ENCODE measurements at regions not wholly inside any gene's neighbourhood (a gene's known extent, or its start where the extent isn't known, plus 50 kb on each side); places are given as distances from the start of the nearest gene placed in this dataset.

DNA sequence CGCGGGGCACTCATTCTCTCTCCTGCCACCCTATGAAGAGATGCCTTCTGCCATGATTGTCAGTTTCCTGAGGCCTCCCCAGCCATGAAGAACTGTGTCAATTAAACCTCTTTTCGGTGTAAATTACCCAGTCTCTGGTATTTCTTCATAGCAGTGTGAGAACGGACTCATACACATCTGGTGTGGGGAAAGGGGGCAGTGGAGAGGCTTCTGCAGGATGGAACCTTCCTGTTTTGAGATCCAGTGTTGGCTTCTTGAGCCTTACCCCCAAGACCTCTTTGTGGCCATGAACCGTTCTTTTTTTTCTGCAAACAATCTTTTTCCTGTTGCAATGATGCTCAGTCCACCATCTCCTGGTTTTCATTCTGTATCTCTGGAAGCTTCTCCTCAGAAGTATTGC, 248.4 kb downstream of the PRDM2 start:
- Histone ChIP-seq H3K36me3 (ENCODE audit: control insufficient read depth, insufficient read depth, low read length) (no peaks in the 10 kb centered on the region), H3K9ac (ENCODE audit: low read depth, low read length) (no peak overlapping the region), H3K4me1 (ENCODE audit: control insufficient read depth, insufficient read depth, low read length) (no peaks in the 10 kb centered on the region), H3K9me3 (ENCODE audit: control insufficient read depth, insufficient read depth, low read length) (no peaks in the 10 kb centered on the region), H3K27me3 (ENCODE audit: control insufficient read depth, insufficient read depth, low read length) (no peaks in the 10 kb centered on the region), H3K4me3 (ENCODE audit: low read depth, low read length) (no peak overlapping the region), H3K27ac (ENCODE audit: low read depth, low read length) (no peak overlapping the region)

DNA sequence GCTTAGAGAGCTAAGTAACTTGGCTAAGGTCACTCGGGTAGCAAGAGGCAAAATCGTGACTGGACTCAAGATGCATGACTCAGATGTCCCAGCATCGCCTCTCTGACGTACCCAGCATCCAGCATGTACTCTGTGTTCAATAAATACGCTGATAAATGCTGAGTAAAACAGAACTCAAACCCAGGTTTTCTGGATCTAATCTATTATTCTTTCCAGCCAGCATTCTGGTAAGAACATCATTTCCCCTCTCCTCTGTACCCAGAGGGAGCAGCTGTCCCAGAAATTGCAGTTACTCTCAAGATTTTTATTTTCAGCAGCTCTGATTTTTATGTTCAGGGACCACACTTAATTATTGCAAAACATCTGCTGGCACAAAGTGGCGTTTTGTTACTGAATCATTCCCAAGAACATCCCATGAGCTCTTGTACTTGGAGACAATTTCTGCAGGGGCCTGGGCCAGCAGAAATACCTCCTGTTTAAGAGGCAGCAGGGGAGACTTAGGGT, 249.0 kb downstream of the PRDM2 start:
- H3K27ac ChIP-seq (ENCODE audit: low read depth, low read length): no peak overlapping the region
- no peaks in the 10 kb centered on the region for H3K36me3 ChIP-seq (ENCODE audit: control insufficient read depth, insufficient read depth, low read length)
- no peaks in the 10 kb centered on the region for H3K9me3 ChIP-seq (ENCODE audit: control insufficient read depth, insufficient read depth, low read length)
- no peaks in the 10 kb centered on the region for H3K27me3 ChIP-seq (ENCODE audit: control insufficient read depth, insufficient read depth, low read length)
- no peak overlapping the region for H3K4me3 ChIP-seq (ENCODE audit: low read depth, low read length)
- H3K4me1 ChIP-seq (ENCODE audit: control insufficient read depth, insufficient read depth, low read length): no peaks in the 10 kb centered on the region
- H3K9ac ChIP-seq (ENCODE audit: low read depth, low read length): no peak overlapping the region

DNA sequence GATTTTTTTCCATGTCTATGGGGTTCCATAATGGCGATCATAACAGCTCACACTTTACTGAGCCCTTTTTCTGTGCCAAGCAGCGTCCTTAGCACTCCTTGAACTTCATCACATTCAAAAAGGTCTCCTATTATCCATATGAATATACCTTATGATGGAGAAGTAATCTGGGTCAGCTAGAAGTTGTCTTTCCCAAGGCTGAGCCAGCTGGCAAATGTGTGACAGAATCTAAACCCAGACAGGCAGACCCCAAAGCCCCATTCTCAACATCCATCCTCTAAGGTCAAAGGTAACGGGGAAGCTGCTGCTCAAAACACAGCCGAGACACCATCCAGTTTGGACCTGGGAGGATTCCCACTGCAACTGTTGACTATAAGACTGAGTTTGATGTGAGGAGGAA, 249.6 kb downstream of the PRDM2 start:
- Histone ChIP-seq H3K27ac (ENCODE audit: low read depth, low read length) (no peak overlapping the region), H3K27me3 (ENCODE audit: control insufficient read depth, insufficient read depth, low read length) (no peaks in the 10 kb centered on the region), H3K9ac (ENCODE audit: low read depth, low read length) (no peak overlapping the region), H3K4me1 (ENCODE audit: control insufficient read depth, insufficient read depth, low read length) (no peaks in the 10 kb centered on the region), H3K9me3 (ENCODE audit: control insufficient read depth, insufficient read depth, low read length) (no peaks in the 10 kb centered on the region), H3K4me3 (ENCODE audit: low read depth, low read length) (no peak overlapping the region), H3K36me3 (ENCODE audit: control insufficient read depth, insufficient read depth, low read length) (no peaks in the 10 kb centered on the region)

DNA sequence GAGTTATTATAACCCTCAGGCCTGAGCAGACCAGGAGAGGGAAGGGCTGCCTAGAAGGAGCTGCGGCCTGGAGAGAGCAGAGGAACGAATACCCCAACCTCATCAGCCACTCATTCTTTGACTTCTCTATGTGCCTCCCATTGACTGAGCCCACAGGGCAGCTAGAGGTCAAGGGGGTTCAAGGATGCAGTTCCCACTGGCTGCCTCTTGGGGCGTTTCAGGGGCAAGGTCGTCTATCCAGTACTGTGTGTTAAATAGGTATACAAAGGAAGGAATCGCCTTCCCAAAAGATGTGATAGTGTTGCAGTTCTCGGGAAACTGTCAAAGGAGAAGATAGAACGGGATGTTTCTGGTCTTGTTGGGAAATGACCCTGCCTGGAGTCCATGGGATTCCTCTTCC, 250.6 kb downstream of the PRDM2 start:
- H3K4me3 ChIP-seq (ENCODE audit: low read depth, low read length): no peak overlapping the region
- H3K27me3 ChIP-seq (ENCODE audit: control insufficient read depth, insufficient read depth, low read length): no peaks in the 10 kb centered on the region
- H3K4me1 ChIP-seq (ENCODE audit: control insufficient read depth, insufficient read depth, low read length): no peaks in the 10 kb centered on the region
- H3K9me3 ChIP-seq (ENCODE audit: control insufficient read depth, insufficient read depth, low read length): no peaks in the 10 kb centered on the region
- H3K27ac ChIP-seq (ENCODE audit: low read depth, low read length): no peak overlapping the region
- H3K9ac ChIP-seq (ENCODE audit: low read depth, low read length): no peak overlapping the region
- no peaks in the 10 kb centered on the region for H3K36me3 ChIP-seq (ENCODE audit: control insufficient read depth, insufficient read depth, low read length)

DNA sequence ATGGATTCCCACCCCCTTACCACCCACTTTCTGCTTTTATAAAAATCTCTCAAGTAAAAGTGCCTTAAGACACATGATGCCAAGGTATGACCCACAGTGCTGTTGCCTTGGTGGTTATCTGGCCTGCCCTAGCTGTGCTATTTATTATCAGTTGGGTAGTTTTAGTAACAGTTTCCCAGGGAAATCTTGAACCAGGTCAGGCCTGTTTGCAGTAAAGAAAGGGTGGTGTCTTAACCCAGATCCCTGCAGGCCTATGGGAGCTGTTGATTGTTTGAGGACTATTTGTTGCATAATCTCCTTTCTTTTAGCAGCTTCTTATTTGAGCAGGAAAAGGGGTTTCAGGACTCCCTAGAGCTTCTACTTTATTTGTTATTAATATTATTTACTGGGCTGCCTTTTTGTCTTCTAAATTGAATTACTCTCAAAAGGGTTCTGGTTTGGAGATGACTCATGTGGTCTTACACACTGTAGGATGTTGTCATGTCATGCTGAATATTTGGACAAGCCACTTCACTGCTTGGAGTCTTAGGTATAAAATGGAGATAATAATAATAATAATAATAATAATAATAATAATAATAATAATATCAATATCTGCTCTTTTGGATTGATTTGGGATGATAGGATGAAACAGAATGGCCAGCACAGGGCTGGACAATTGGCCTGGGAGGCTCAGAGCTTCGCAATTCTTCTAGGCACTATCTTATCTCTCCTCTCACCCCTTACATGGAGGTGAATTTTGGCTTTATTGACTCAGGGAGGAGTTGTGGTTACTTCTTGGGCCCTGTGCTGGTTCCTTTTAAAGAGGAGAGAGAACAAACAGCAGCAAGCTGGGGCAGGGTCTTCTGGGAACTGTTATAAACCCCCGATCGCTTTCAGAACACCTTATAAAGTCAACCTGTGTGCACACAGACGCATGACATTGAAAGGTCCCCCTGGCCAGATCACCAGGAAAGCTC, 252.1 kb downstream of the PRDM2 start:
- Histone ChIP-seq H3K36me3 (ENCODE audit: control insufficient read depth, insufficient read depth, low read length) (no peaks in the 10 kb centered on the region), H3K9ac (ENCODE audit: low read depth, low read length) (no peak overlapping the region), H3K27me3 (ENCODE audit: control insufficient read depth, insufficient read depth, low read length) (no peaks in the 10 kb centered on the region), H3K4me1 (ENCODE audit: control insufficient read depth, insufficient read depth, low read length) (no peaks in the 10 kb centered on the region), H3K4me3 (ENCODE audit: low read depth, low read length) (no peak overlapping the region), H3K27ac (ENCODE audit: low read depth, low read length) (no peak overlapping the region), H3K9me3 (ENCODE audit: control insufficient read depth, insufficient read depth, low read length) (no peaks in the 10 kb centered on the region)

DNA sequence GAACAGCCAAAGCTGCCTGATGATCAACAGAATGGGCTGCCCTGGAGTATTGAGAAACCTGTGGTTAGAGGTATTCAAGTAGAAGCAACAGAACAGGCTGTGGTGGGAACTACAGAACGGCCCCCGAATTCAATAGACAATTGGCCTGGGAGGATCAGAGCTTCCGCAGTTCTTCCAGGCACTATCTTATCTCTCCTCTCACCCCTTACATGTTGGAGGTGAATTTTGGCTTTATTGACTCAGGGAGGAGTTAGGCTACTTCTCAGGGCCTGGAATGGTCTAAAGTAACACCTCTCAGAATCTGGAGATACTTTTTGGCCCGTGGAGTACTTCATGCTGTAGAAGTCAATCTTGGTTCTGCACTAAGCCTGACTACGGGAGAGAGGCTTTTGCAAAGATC, 253.0 kb downstream of the PRDM2 start:
- H3K4me3 ChIP-seq (ENCODE audit: low read depth, low read length): no peak overlapping the region
- no peak overlapping the region for H3K27ac ChIP-seq (ENCODE audit: low read depth, low read length)
- H3K36me3 ChIP-seq (ENCODE audit: control insufficient read depth, insufficient read depth, low read length): no peaks in the 10 kb centered on the region
- H3K4me1 ChIP-seq (ENCODE audit: control insufficient read depth, insufficient read depth, low read length): no peaks in the 10 kb centered on the region
- no peak overlapping the region for H3K9ac ChIP-seq (ENCODE audit: low read depth, low read length)
- H3K27me3 ChIP-seq (ENCODE audit: control insufficient read depth, insufficient read depth, low read length): no peaks in the 10 kb centered on the region
- H3K9me3 ChIP-seq (ENCODE audit: control insufficient read depth, insufficient read depth, low read length): no peaks in the 10 kb centered on the region

DNA sequence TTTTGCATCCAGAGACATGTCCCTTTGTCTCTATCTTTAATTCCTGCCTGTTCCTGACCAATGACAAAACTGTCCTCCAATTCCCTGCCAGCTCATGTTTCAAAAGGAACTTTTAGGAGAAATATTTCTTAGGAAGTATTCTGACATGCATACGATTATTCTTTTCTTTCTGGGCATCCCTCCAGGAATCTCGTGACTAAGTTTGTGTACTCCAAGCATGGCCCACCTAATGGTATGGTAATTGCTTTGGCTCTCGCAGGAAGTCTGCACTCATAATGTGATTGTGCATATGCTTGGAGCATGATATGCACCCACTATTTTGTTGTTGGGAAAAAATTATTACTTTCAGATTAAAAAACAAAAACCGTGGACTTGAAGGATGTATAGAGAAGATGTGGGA, 256.4 kb downstream of the PRDM2 start:
- Histone ChIP-seq H3K4me3 (ENCODE audit: low read depth, low read length) (no peak overlapping the region), H3K27me3 (ENCODE audit: control insufficient read depth, insufficient read depth, low read length) (0 out of 2 replicates have a peak, but pooled peaks cover 2% of the 10 kb centered on the region), H3K4me1 (ENCODE audit: control insufficient read depth, insufficient read depth, low read length) (no peaks in the 10 kb centered on the region), H3K9ac (ENCODE audit: low read depth, low read length) (no peak overlapping the region), H3K9me3 (ENCODE audit: control insufficient read depth, insufficient read depth, low read length) (no peaks in the 10 kb centered on the region), H3K36me3 (ENCODE audit: control insufficient read depth, insufficient read depth, low read length) (no peaks in the 10 kb centered on the region), H3K27ac (ENCODE audit: low read depth, low read length) (no peak overlapping the region)

DNA sequence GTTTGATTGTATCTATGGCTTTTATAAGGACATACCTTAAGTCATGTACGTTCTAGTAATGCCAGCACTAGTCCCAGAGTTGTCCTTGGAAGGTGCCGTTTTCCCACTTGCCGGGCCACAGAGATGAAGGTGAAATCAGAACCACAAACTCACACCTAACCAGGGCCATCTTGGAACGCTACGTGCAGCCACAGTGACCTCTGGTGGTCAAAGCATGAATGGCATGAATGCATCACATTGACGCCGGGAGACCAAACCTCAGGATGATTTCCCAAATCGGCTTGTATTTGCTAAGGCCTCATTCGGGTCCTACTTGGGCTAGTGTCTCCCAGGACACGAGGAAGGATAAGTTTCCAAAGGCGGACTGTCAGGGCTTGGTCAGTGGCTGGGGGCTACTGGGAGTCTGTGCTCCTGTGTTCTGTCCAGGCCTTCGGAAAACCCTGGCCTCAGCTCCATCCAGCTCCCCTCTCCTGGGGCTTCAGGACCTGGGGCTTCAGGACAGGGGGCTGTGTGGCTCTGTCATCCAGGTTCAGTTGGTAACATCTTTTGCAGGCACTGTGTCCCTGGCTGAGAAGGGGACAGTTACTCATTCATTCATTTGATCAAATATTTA, 260.5 kb downstream of the PRDM2 start:
- Histone ChIP-seq H3K9ac (ENCODE audit: low read depth, low read length) (no peak overlapping the region), H3K9me3 (ENCODE audit: control insufficient read depth, insufficient read depth, low read length) (no peaks in the 10 kb centered on the region), H3K36me3 (ENCODE audit: control insufficient read depth, insufficient read depth, low read length) (no peaks in the 10 kb centered on the region), H3K4me3 (ENCODE audit: low read depth, low read length) (no peak overlapping the region), H3K4me1 (ENCODE audit: control insufficient read depth, insufficient read depth, low read length) (no peaks in the 10 kb centered on the region), H3K27me3 (ENCODE audit: control insufficient read depth, insufficient read depth, low read length) (0 out of 2 replicates have a peak, but pooled peaks cover 2% of the 10 kb centered on the region), H3K27ac (ENCODE audit: low read depth, low read length) (no peak overlapping the region)

DNA sequence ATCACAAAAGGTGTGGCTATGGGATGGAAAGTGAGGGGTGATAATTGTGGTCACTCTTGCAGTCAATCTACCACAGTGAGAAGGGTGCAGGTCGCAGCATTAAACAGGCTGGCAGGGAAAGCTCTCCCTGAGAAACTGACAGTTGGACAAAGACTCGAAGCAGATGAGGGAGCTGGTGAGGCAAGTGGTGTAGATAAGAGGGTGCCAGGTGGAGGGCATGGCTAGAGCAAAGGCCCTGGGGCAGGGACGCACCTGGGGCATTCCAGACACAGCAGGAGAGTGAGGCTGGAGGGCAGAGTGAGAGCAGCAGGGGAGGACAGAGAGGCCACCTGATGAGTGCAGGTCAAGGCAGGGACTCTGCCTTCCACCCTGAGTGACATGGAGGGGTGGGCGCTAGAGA, 264.8 kb downstream of the PRDM2 start:
- Histone ChIP-seq H3K4me3 (ENCODE audit: low read depth, low read length) (no peak overlapping the region), H3K4me1 (ENCODE audit: control insufficient read depth, insufficient read depth, low read length) (no peaks in the 10 kb centered on the region), H3K9me3 (ENCODE audit: control insufficient read depth, insufficient read depth, low read length) (no peaks in the 10 kb centered on the region), H3K36me3 (ENCODE audit: control insufficient read depth, insufficient read depth, low read length) (no peaks in the 10 kb centered on the region), H3K27ac (ENCODE audit: low read depth, low read length) (no peak overlapping the region), H3K9ac (ENCODE audit: low read depth, low read length) (no peak overlapping the region), H3K27me3 (ENCODE audit: control insufficient read depth, insufficient read depth, low read length) (0 out of 2 replicates have a peak, but pooled peaks cover 2% of the 10 kb centered on the region)

DNA sequence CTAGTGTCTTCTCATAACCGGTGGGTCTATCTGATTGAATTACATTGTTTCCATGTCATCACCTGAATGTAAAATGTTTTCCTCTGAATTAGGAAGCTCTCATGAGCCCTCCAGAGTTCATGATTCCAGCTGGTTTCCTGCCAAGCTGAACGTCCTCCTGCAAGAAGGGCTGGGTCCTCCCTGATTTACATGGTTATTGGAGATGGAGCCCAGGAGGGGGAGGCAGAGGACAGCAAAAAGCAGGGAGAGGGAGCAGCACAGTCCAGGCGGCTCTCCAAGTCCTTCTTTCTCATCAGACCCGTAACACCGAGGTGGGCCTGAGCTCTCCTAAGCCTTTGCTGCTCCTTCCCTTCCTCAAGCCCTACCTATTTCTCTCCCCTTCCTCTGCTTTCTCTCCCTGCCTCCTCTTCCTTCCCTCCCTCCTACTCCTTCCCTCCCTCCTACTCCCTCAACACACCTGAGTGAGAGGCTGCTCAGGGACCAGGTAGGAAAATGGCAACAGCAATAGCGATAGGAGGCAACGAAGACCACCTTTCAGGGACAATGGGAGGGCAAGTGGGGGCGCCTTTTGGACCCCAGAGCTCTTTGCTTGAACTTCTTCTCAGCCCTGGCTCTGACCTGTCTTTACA, 265.9 kb downstream of the PRDM2 start:
- H3K9me3 ChIP-seq (ENCODE audit: control insufficient read depth, insufficient read depth, low read length): no peaks in the 10 kb centered on the region
- H3K4me1 ChIP-seq (ENCODE audit: control insufficient read depth, insufficient read depth, low read length): no peaks in the 10 kb centered on the region
- 0 out of 2 replicates have a peak, but pooled peaks cover 2% of the 10 kb centered on the region for H3K27me3 ChIP-seq (ENCODE audit: control insufficient read depth, insufficient read depth, low read length)
- H3K9ac ChIP-seq (ENCODE audit: low read depth, low read length): no peak overlapping the region
- no peak overlapping the region for H3K27ac ChIP-seq (ENCODE audit: low read depth, low read length)
- no peak overlapping the region for H3K4me3 ChIP-seq (ENCODE audit: low read depth, low read length)
- H3K36me3 ChIP-seq (ENCODE audit: control insufficient read depth, insufficient read depth, low read length): no peaks in the 10 kb centered on the region

DNA sequence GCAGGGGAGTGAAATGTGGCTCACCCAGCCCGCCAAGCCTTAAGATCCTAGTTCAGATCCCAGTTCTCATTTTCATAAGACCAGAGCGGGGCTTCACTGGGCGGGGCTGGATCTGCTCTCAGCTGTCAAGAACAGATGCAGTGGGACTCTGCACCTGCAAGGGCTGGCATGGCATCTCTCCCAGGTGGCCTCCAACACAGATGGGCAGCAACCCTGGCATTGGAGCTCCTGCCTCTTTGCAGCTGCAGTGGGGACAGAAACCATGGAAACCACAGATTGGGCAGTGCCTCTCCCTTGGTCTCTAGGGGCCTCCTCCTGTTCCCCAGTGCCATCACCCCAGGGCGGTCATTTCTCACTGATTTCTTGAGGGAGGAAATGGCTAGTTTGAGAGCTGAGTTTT, 267.7 kb downstream of the PRDM2 start:
- H3K9ac ChIP-seq (ENCODE audit: low read depth, low read length): no peak overlapping the region
- no peak overlapping the region for H3K4me3 ChIP-seq (ENCODE audit: low read depth, low read length)
- no peaks in the 10 kb centered on the region for H3K9me3 ChIP-seq (ENCODE audit: control insufficient read depth, insufficient read depth, low read length)
- H3K27ac ChIP-seq (ENCODE audit: low read depth, low read length): no peak overlapping the region
- no peaks in the 10 kb centered on the region for H3K36me3 ChIP-seq (ENCODE audit: control insufficient read depth, insufficient read depth, low read length)
- no peaks in the 10 kb centered on the region for H3K27me3 ChIP-seq (ENCODE audit: control insufficient read depth, insufficient read depth, low read length)
- no peaks in the 10 kb centered on the region for H3K4me1 ChIP-seq (ENCODE audit: control insufficient read depth, insufficient read depth, low read length)
